HG02852 (cell line): ENCODE measurements at regions not wholly inside any gene's neighbourhood (a gene's known extent, or its start where the extent isn't known, plus 50 kb on each side); places are given as distances from the start of the nearest gene placed in this dataset.

Experiments used
- ATAC-seq: cut with Tn5 transposase; IDR thresholded peaks from one replicate; pipeline ENCODE4 v1.9.1; 2021; ENCODE audit warnings: mild to moderate bottlenecking, moderate library complexity; ENCODE audit not compliant: unreplicated experiment

DNA sequence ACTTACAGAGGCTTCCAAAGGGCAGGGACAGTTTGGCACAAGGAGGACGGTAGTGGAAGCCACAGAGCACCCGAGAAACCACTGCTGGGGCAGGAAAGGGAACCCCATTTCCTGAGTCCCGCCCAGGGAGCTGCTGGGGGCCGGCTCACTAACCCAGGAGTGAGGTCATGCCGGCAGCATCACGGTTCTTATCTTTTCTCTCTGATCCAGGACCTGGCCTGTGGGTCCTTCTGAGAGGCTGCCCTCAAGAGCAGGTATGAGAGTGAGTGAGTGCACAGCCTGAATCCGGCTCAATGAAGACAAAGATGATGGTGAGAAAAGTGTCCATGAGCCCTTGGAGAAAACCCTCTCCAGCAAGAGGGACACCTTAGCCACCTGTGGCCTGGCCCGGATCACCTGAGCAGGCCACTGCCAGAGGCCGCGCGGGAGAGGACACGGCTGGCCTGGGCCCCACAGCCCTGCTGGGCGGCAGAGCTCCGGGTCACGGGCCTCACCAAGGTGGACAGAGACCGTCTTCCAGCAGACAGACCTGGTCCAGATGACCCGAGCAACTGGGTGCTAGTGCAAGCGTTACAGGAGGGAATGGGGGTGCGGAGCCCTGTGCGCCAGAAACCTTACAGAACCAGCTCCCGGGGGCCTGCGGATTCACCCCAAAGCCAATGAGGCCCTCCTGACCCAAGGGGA lies 94.9 kb downstream of the RIPK4 start:
- ATAC-seq: no peak

DNA sequence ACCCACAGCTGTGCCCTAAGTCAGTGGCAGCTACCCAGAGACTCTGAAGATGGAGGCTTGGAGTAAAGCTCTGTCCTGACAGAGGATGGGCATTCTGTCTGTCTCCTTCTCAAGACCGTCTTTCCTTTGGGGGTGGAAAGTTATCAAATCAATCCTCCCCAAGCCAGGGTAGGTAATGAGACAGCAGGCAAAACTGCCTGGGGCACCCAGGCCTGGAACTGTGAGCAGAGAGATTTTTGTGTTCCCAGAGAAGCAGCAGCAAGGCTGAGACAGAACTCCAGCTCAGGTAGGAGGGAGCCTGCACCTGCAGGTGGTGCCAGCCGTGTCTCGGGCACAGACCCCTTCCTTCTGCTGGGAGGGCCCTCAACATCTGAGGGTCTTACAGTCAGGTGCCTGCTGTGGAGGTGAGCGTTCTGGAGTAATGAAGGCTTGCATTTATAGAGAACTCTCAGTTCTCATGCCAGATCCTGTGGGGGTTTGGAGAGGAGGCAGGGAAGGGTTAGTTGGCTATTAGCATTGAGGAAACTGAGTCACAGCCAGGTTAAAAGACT lies 95.6 kb downstream of the RIPK4 start:
- ATAC-seq: no peak

DNA sequence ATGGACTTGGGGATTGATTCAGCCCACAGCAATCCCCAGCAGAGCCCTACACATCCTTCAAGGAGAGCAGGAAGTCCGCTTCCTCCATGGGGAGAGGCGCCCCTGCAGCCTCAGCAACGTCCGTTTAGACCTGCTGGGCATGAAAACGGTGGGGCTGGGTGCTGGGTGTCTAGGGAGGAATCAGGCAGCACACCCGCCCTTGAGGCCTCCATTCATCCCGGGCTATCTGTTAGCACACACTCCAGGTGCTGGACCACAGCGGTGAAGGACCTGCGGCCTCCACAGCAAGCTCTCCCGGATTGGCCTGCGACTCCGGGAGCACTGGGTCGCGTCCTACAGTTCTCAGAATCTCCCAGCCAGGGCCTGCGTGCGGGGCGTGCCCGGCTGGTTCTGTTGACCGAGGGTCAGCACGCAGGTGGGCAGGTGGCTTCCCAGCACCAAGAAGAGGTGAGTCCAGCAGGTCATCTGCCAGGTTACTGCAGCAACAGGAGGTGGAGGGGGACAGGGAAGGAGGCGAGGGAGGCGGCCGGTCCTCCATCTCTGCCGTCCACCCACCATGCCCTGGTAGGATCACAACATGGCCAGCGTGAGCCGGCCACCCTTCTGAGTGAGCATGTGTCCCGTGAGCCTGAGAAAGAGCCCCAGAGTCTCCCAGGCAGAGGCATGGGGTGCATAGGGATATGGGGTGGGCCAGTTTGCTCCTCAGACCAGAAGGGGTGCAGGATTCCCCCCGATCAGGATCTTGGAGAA lies 96.6 kb downstream of the RIPK4 start:
- no peak for ATAC-seq

DNA sequence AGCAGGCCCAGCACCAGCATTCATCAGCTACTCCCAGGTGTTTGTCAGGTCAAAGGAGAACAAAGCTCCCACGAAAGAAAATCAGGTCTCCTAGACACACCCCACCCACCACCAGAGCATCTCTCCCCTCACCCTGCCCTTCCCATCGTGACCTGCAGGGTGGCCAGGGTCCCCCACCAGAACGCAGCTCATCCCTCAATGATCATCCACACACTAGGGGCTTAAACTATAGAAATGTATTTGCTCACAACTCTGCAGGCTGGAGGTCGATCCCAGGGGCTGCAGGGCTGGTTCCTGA lies 97.4 kb downstream of the RIPK4 start:
- no peak for ATAC-seq

DNA sequence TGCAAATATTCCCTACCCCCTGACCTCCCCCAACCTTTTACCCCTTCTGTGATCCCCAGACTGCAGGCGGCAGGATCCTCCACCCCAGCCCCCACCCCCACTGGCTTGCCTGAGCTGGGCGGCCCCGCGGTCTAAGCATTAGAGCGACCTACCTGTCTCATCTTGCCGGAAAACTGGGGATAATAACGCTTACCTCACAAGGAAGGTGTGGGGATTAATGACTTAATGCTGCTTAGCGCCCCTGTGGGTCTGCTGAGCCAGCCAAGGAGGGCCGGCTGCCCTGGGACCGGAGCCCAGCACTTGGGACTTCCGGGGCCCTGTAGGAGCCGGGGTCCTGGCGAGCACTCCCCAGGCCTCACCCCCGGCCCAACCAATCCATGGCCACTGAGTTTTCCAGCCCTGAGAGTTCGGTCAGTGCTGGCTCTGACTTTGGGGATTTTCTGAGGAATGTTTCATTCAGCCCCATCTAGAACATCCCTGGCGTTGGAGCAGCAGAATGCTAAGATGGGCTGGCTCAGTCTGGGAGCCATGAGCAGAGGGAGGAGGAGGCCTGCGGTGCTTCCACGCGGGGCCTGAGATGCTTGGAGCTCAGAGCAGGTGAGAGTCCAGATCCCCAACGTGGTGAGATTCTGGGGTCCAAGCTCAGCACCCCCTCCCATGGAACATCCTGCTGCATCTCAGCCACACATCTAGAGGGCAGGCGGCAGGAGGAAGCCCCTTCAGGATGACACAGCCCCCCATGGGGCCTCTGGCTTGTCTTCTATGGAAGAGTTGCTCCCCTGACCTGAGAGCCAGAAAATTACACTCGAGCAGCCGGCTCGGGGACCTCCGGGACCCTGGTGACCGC lies 97.9 kb downstream of the RIPK4 start:
- ATAC-seq: no peak

DNA sequence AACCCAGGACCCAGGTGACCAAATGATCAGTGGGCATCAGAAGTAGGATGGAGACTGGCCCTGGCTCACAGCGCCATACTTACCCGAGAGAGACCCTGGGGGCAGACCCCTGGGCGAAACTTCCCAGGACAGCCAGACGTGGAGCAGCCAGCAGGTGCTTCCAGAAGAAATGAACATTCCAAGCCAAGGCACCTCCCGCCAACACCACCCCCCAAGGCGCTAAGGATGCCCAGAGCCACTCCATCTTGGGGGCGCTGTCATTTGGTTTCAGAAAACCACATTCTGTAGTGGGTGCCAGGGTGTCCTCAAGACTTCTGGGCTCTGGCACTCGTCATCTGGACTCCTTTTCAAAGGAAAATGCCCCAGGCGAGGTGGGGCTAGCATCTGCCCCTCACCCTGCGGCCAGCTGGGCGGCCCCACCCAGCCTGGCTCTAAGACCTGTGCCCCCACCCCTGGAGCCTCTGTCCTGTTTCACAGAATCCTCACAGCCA lies 98.8 kb downstream of the RIPK4 start:
- ATAC-seq: no peak

DNA sequence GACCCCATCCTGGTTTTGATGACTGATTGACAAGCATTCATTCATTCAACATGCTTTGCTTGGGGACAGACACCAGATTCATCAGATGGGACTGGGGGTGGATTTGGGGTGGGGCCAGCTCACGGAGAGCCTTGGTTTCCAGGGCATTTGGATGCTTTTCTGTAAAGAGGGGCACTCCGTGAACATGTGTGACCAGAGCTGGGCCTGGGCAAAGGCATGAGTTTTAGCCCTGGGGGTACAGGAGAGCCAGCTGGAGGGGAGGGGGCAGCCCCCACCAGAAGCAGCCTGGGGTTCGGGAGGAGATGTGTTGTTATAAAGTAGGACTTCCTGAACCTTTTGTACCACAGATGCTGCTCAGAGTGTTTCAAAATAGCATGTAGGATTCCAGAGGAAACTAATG lies 99.7 kb downstream of the RIPK4 start:
- ATAC-seq: no peak

DNA sequence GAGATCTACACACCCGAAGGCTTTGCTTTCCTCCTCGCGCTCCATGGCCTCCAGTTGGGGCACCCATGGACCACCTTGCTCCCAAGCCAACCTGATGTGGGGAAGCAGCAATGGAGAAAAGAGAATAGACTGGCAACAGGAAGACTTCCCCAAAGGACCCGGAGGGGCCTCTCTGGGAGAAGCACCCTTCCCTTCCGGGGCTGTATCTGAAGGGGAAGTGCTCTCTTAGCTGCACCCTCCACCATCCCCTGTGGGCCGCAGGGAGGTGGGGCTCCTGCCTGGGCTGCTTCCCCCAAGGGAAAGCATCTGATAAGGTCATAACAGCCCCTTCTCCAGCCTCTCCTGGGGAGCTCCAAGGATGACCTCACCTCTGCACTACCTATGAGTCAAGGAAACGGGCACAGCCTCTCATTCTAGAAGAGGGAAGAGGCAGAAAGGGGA lies 100.2 kb downstream of the RIPK4 start:
- ATAC-seq: no peak

DNA sequence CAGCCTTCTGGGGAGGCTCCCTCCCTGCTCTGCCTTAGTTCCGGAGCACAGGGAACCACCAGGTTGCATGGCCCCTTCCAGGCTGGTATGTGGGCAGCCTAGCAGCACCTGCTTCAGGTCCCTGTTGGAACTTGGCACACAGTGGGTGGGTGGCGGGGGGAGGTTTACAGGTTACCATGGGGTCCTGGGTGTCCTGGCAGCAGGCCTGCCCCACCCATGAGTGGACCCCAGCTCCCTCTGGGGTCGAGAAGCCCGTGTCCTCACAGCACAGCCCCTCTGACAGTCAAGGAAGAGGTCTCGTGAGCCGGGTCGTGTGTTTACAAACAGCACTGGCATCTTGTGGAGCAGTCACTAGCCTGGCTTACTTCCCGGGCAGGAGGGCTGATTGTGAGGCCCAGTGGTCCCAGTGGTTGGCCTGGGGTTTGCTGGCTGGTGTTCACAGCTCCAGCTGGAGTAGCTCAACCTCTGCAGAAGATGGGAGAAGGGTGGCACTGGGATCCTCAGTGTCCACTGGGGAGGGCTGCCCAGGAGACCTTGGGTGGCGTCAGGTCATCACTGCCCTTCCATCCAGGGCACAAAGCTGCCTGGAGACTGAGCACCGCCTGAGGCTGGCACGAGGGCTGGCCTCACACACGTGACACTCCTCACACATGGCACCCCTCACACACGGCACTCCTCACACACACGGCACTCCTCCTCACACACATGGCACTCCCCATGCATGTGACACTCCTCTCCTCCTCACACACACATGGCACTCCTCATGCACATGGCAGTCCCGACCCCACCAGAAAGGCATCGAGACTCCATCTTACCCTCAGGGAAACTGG lies 100.9 kb downstream of the RIPK4 start:
- ATAC-seq: no peak

DNA sequence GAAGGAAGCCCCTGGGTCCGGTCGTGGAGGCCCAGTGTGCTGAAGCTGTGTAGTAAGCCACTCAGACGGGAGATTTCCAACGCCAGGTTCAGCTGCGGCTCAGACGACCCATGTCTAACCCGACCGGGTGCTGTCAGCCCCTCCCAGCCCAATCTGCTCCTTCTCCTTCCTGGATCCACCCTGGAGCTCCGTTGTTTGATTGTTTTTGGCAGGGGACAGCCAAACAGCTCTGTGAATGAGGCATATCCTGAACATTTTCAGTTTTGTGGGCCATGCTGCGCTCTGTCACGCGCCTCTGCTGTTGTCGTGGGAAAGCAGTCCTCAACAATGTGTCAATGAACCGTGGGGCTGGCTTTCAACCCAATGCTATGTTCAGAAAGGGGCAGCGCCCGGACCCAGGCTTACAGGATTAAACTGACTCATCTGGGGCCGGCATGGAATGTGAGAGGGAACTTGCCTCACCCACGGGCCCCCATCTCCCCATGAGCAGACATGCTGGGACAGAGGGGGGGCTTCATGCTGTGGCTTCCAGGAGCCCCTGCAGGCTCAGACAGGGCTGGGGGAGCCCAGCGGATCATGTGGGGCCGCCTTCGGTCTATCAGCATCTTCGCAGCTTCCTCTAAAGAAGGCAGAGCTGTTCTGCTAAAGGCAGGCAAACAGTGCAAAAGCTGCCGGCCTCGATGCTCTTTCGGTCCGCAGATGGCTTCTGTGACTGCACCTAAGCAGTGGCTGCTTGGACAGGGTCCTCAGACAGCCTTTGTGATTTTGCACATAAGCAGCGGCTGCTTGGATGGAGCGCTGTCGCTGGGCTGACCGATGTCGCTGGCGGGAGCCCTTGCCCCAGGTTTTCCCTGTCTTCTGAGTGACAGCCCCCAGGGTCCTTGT lies 101.7 kb downstream of the RIPK4 start:
- ATAC-seq: no peak

DNA sequence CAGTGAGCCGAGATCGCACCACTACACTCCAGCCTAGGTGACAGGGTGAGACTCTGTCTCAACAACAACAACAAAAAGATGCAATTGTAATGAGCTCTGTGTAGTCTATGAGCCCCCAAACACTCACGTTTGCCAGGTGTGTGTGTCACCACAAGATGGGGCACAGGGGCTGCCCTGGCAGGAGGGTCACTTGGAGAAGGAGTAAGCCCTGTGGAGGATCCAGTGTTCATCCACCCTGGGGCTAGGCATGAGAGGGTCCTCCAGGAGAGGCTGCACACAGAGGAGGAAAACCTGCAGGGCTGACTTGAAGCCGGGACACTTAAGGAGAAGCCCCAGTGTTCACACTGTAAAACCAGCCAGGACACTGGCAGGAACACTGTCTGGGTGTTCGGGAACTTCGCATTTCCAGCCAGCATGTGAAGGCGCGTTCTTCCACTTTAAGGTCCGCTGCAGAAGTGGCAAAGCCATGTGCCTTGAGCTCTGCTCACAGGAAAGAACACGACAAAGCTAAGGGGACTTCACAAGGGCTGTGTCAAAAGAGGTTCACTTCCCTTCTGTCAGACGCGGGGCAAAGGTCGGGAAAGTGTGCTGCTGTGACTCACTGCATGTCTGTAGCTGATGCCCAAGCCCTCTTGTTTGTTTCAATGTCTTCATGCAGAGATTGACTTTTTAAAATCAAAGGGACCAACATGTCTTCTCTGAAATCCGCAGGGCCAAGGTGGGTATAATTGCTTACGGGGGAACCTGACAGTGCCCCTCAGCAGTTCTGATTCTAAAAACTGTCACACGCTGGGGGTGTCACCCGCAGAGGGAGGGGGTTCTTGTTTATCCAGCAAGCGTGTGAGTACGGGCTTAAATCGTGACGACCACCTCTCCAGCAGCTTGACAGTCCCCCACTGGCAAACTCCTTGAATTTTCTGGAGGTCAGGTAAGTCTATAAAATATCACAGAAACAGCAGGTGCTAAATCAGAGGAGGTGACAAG lies 102.8 kb downstream of the RIPK4 start:
- no peak for ATAC-seq

DNA sequence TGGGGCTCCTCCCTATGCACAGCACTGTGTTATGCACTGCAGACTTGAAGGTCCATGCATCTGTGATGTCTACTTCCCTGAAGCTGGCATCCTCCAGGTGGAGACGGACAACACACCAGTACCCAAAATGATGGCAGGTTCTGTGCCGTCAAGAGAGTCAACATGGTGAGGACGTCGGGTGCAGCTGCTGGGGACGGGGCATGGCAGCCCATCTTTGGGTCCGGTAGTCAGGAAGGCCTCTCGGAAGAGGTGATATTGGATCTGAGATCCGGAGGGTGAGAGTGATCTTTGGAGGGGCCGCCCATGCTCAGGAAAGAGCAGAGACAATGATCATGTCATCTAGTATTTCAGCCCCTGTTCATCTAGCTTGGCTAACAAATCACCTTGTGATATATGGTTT lies 104.1 kb downstream of the RIPK4 start:
- ATAC-seq: no peak

DNA sequence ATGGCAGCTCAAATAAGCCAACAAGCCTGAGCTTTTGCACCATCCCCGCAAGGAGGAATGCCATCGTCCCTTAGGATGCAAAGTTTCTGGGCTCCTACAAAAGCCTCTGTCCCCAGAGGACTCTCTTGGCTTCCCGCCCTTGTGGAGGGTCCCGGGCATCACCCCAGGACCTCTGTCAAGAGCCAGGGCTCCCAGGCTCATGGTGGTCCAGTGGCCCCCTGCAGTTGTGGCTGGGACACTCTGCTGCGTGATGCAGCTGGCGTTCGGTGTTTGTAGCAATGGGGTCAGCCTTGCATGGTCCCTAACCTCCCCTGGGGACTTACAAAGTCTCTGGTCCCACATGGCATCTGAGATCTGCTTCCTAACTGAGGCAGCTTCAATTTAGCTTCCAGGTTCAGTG lies 104.7 kb downstream of the RIPK4 start:
- no peak for ATAC-seq

DNA sequence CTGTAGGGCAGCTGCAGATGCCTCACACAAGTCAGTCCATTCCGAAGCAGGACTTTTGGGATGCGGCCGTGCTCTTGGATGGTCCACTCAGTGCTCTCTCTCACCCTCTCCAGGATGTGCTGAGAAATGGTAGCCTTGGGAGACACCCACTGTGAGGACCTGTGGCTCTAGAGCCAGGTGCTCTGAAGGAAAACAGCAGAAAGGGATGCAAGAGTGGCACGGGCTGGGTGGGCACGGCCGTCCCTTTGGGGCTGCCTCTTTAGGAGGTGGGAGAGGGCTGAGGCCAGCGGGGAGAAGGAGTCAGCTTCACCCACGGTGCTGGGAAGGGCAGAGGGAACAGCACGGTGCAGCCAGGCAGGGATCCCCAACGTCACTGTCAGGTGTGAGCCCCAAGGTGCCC lies 106.1 kb downstream of the RIPK4 start:
- ATAC-seq: no peak

DNA sequence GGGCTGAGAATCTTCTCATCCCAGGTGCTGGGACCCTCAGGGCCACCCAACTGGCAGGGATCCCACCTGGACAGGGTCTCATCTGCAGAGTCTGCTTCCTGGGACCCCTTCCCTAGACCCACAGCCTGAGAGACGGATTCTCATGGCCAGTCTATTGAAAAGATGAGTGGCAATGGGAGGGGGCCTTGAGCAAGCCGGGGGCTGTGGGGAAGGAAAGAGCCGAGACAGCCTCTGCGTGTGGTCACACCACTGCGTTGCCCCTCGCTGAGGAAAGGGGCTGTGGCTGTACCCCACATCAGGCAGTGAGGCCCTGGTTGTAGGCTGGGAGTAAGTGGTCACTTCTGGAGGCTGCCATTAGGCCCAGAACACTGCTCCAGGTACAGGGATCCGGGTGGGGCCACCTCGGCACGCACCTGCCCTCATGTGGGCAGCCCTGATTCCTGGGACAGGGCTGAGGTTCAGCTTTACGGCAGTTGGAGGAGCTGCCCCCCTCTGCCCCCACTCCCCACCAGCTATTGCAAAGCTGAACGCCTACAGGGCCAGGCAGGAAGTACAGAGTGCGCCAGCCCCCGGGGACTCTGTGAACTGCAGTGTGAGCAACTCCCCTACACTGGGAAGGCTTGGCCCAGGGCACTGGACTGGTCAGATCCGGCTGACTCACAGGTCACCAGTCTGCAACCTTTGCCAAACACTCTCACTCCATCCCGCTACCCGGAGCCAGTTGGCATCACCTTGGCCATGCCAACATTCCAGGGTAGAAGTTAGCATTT lies 106.9 kb downstream of the RIPK4 start:
- ATAC-seq: no peak

DNA sequence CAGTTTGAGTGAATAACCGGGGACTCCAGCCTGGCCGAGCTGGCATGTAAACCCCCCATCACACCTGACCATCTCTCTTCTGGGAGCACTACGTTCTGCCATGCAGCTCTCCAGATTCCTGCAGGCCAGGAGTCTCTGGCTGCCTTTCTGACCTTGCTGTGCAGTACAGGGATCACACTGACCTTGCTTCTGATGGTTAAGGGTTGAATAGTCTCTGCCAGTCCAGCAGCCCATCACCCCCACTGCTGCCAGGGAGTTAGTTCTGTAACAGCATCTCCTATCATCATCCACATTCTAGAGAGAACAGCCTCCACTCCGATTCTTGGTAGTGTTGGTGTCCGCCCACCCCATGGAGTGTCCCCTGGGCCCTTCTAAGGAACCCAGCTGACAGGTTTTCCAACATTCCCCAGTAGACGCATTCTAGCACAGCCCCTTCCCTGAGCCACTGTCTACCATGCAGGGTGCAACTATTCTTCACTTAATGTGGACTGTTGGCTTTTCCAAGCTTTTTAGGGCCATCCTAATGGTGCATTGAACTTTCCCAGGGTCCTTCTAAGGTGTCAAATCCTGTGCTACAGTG lies 109.8 kb downstream of the RIPK4 start:
- ATAC-seq: no peak

DNA sequence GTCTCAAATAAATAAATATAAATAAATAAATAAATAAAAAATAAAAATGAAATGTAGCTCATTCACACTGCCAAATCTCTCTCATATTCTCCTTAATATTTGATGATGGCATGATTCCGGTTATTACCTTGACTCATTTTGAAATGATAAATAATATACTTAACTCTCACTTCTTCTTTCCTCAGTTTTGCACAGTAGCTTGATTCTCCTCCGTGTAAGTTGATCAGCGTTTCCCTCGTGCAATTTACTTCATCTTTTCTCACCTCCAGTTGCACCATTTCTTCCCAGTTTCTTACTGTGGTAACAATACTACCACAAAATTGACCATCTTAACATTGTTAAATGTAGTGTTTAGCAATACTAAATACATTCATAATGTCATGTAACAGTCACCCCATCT lies 111.6 kb downstream of the RIPK4 start:
- ATAC-seq: no peak
